Fibroblast of villous mesenchyme (primary cell): ENCODE measurements at regions not wholly inside any gene's neighbourhood (a gene's known extent, or its start where the extent isn't known, plus 50 kb on each side); places are given as distances from the start of the nearest gene placed in this dataset.
"Not testable (repeated sequence)": the region's sequence is repeated elsewhere in the genome, so short reads cannot be mapped to it uniquely, and the experiment has no call there.

ENCODE experiments used
- DNase-seq: peaks from one replicate; pipeline ENCODE4 v3.0.0-alpha.2; 2010; ENCODE audit warnings: low read depth
- H3K4me3 ChIP-seq: 2 replicates; pipeline ENCODE4 v1.5.1; 2011; ENCODE audit warnings: low read depth, mild to moderate bottlenecking, low read length
- TF ChIP-seq, protein P1 (sequence below): IDR thresholded peaks from 2 replicates; pipeline ENCODE4 v1.5.1; 2012; ENCODE audit warnings: low read depth, mild to moderate bottlenecking, low read length; ENCODE audit not compliant: insufficient read depth

DNA sequence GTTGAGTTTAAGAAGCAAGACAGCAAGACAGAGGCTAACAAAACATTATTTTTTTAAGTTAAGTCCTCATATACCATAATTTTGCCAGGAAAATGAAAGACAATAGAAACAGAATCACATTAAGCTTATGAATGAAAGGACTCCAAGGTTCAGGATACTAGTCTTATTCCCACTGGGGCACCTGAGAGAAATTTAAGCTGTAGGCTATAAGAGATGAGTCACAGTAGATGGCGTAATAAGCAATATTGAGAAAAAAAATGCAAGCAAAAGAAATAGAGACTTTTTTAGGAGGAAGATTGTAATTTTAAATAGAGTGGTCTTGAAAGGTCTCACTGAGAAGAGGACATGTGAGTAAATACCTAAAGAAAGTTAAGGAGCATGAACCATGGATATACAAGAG, 57.1 kb upstream of the KIF2B start:
- H3K4me3 ChIP-seq = no peak overlapping the region
- DNase-seq = no peak
- TF ChIP-seq, protein P1, sequence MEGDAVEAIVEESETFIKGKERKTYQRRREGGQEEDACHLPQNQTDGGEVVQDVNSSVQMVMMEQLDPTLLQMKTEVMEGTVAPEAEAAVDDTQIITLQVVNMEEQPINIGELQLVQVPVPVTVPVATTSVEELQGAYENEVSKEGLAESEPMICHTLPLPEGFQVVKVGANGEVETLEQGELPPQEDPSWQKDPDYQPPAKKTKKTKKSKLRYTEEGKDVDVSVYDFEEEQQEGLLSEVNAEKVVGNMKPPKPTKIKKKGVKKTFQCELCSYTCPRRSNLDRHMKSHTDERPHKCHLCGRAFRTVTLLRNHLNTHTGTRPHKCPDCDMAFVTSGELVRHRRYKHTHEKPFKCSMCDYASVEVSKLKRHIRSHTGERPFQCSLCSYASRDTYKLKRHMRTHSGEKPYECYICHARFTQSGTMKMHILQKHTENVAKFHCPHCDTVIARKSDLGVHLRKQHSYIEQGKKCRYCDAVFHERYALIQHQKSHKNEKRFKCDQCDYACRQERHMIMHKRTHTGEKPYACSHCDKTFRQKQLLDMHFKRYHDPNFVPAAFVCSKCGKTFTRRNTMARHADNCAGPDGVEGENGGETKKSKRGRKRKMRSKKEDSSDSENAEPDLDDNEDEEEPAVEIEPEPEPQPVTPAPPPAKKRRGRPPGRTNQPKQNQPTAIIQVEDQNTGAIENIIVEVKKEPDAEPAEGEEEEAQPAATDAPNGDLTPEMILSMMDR = no peak

DNA sequence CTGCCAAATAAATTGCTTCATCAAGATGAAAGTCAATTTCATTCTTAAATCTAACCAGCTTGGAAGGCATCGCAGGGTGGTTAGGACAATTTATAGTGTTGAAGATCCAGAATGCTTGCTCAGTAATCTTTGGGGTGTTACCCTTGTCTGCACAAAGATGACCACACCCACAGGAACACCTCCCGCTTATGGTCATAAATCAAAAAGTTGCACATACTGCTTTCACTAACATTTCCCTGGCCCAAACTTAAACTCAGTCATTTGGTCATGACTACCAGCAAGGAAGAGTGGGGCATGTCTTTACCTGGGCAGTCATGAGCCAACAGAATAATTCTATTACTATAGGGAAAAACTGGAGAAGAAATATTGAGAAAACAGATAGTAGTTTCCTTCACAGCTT, 57.6 kb upstream of the KIF2B start:
- H3K4me3 ChIP-seq = no peak overlapping the region
- TF ChIP-seq, protein P1 = no peak
- no peak for DNase-seq

DNA sequence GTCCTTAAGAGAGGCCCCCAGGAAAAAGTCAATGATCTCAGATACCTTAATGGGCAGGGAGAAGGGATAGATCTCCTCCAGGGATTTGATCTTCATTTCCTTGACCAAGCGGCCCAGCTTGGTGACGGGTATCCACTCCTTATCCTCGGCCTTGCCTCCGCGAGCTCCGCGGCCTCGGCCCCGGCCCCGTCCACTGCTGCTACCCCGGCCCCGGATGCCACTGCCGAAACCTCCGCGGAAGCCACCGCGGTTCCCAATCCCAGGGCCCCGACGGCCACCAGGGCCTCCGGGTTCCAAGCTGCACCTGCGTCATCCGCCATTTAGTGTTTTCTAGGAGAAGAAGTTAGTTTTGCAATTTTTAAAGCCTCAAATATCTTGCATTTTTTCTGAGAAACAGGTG, 65.2 kb upstream of the KIF2B start:
- H3K4me3 ChIP-seq = no peak overlapping the region
- TF ChIP-seq, protein P1 = no peak
- DNase-seq = no peak

DNA sequence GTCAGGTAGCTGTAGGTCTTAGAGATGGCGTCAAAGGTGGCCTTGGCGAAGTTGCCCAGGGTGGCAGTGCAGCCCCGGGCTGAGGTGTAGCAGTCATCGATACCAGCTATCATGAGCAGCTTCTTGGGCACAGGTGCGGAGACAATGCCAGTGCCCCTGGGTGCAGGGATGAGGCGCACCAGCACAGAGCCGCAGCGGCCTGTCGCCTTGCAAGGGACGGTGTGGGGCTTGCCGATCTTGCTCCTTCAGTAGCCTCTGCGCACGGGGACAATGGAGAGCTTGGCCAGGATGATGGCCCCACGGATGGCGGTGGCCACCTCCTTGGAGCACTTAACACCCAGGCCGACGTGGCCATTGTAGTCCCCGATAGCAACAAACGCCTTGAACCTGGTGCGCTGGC, 65.6 kb upstream of the KIF2B start:
- not testable (repeated sequence) for H3K4me3 ChIP-seq

DNA sequence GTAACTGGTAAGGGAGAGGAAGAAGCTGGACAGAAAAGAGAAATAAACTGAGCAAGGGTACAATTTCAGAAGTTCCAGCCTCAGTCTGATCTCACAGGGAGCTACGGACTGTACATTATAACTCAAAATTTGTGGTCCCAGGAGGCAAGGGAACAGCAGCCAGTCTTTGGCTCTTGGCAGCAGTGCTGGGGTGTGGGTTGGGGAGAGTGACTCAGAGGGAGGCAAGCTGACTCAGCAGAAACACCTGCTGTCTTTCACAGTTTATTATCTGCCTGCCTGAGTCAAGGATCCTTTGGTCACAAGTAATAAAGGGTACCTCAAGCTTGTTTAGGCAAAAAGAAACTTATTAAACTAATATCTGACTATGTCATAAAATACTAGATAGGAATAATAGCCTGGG, 73.5 kb upstream of the KIF2B start:
- H3K4me3 ChIP-seq = no peak overlapping the region
- TF ChIP-seq, protein P1 = no peak
- no peak for DNase-seq

More for the DNA sequence above, 65.6 kb upstream of the KIF2B start:
- DNase-seq = not testable (repeated sequence)

DNA sequence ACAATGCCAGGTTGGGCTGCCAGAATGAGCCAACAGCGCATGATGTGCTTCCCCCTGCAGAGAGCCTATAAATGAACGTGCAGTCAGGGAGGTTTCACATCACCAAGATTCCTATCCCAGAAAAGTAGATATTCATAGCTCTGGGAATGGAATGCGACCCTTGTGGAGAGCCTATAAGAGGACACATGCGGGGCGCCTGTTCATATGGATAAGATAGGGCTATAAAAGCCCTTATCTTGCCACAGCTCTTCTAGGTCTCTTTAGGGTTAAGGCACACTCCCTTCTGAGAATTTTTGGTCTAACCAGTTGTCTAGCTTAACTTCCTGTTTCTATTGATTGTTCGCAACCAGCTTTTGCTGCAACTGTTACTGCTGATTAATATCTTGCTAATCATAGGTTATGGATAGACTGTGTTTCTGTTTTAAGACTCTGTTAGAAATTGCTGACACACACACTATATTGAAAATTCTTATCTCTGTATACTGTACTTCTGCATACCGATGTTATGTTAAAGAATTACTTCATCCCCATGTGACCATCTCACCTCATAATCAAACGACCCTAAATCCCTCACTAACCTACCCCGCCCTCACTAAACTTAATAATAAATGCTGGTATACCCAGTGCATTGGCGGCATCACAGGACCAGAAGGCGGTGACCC, 74.4 kb upstream of the KIF2B start:
- not testable (repeated sequence) for DNase-seq

DNA sequence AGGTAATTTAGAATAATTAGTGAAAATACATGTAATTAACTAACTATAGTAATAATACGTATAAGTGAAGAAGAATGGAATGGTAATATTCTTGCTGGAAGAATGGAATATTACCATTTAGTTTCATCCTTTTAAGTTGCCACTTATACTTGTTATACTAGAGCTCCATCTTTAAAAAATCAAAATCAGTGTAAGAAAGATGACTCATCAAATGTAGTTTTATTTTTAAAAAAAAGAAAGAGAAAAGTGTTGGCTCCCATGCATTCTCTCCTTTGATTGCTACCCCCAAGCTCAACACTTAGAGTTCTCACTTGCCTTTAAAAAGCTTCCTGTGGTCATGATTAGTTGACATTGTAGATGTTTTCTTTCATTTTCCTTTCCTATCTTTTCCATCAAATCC, 82.4 kb upstream of the KIF2B start:
- TF ChIP-seq, protein P1 = no peak
- H3K4me3 ChIP-seq = no peak overlapping the region
- DNase-seq = no peak

More for the DNA sequence above, 74.4 kb upstream of the KIF2B start:
- not testable (repeated sequence) for H3K4me3 ChIP-seq

DNA sequence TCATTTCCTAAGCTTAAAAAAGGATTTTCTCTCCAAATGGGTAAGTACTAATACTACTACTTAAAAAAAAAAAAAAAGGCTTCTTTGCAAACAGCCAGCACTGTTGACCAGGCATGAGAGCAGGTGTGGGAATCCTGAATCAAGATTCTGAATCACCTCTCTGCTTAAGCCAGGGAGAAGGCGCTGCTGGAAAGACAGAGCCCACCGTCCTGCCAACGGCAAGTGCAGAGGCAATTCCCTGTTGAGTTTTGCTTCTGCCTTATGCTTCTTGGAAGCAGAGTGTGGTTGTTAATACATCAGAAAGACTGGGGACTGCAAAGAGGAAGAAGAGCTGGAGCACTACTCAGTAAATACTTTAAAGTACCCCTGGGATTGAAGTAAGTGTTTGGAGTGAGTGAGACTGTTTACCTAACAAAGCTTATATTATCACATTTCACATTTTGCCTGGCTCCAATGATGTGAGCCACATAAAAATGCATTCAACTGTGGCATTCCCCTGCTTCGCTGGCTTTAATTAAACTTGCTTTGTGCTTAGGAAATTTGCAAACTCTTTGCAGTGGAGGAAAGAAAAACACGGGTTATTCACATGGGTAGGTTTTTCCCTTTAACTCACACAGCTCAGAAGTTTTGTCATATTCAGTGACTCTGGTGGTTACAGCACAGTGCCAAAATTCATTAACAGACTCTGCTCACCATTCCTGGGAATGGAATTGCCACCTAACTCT, 86.0 kb upstream of the KIF2B start:
- TF ChIP-seq, protein P1 = no peak
- no peak for DNase-seq

More for the DNA sequence above, 86.0 kb upstream of the KIF2B start:
- no peak overlapping the region for H3K4me3 ChIP-seq
